ENCODE measurements at regions not wholly inside any gene's neighbourhood (a gene's known extent, or its start where the extent isn't known, plus 50 kb on each side); places are given as distances from the start of the nearest gene placed in this dataset.
"Not testable (repeated sequence)": the region's sequence is repeated elsewhere in the genome, so short reads cannot be mapped to it uniquely, and the experiment has no call there.

- WGBS, 2 donors = 52 to 62% methylated on average over 2 of the region's 2 CpGs
- Histone ChIP-seq H3K4me1 (no peaks in the 10 kb centered on the region), H3K36me3 (no peaks in the 10 kb centered on the region), H3K27me3 (peaks cover 0 to 9% (median 0%) of the 10 kb centered on the region in 7 donors), H3K4me3 (no peak overlapping the region), H3K9me3 (no peaks in the 10 kb centered on the region), H3K27ac (no peak overlapping the region)
- no peak for ATAC-seq
- TF ChIP-seq CTCF (IDR thresholded peaks at IDR 0.05) = no peak
- intact Hi-C loops (cut with DNase I) = no loop called here
- no peak for DNase-seq
Observed at GRCh38 chrX:42366181-42366580, 411.8 kb downstream of the PPP1R2C start.

- no peaks in the 10 kb centered on the region for H3K4me1 ChIP-seq
- WGBS, 2 donors = 96 to 100% methylated on average over 1 of the region's 1 CpG
- H3K36me3 ChIP-seq = no peaks in the 10 kb centered on the region
- no peak overlapping the region for H3K27ac ChIP-seq
- H3K4me3 ChIP-seq = no peak overlapping the region
- intact Hi-C loops (cut with DNase I) = no loop called here
- no peak for ATAC-seq
- no peak for DNase-seq
- no peaks in the 10 kb centered on the region for H3K27me3 ChIP-seq
- no peaks in the 10 kb centered on the region for H3K9me3 ChIP-seq
- TF ChIP-seq CTCF (IDR thresholded peaks at IDR 0.05) = no peak
Observed at GRCh38 chrX:42362219-42362618, 415.7 kb downstream of the PPP1R2C start.

GRCh38 chrX:42342981-42343380, 419.6 kb upstream of the CASK start:
- H3K36me3 ChIP-seq; H3K9me3 ChIP-seq; H3K27ac ChIP-seq; H3K4me3 ChIP-seq; intact Hi-C loops (cut with DNase I); H3K4me1 ChIP-seq; H3K27me3 ChIP-seq; ATAC-seq; DNase-seq: not testable (repeated sequence)
- WGBS, 2 donors = 70% methylated on average over 3 of the region's 3 CpGs

All from heart right ventricle (tissue), 16 donors.